Activated CD4-positive, alpha-beta T cell treated with anti-CD3 and anti-CD28 coated beads, Interleukin-2, amount 50 U/mL, for 4 hours (primary cell): ENCODE measurements at regions not wholly inside any gene's neighbourhood (a gene's known extent, or its start where the extent isn't known, plus 50 kb on each side); places are given as distances from the start of the nearest gene placed in this dataset.
"Not testable (repeated sequence)": the region's sequence is repeated elsewhere in the genome, so short reads cannot be mapped to it uniquely, and the experiment has no call there.

ENCODE experiments used
- DNase-seq, 2 experiments: peaks; one replicate each; pipeline ENCODE4 v3.0.0-alpha.2; 2020

- no peak for DNase-seq
These were observed 210.5 kb downstream of the CSNK1G3 start for GRCh38 chr5:123722451-123722850.

GRCh38 chr5:123721675-123722276 is 209.8 kb downstream of the CSNK1G3 start:
- DNase-seq, result no peak

GRCh38 chr5:123720955-123721354 is 209.0 kb downstream of the CSNK1G3 start:
- DNase-seq, result no peak

- no peak for DNase-seq
These were observed 208.4 kb downstream of the CSNK1G3 start for GRCh38 chr5:123720339-123720738.

GRCh38 chr5:123719004-123719403 is 207.0 kb downstream of the CSNK1G3 start:
- DNase-seq, result no peak

GRCh38 chr5:123718238-123718637 is 206.3 kb downstream of the CSNK1G3 start:
- no peak for DNase-seq

GRCh38 chr5:123717139-123717538 is 205.2 kb downstream of the CSNK1G3 start:
- DNase-seq, result no peak

GRCh38 chr5:123710031-123710430 is 198.1 kb downstream of the CSNK1G3 start:
- DNase-seq, result no peak

GRCh38 chr5:123709422-123709821 is 197.4 kb downstream of the CSNK1G3 start:
- DNase-seq, result no peak

GRCh38 chr5:123708074-123708806 is 196.3 kb downstream of the CSNK1G3 start:
- no peak for DNase-seq

GRCh38 chr5:123706531-123706930 is 194.6 kb downstream of the CSNK1G3 start:
- DNase-seq, result no peak

GRCh38 chr5:123705741-123706140 is 193.8 kb downstream of the CSNK1G3 start:
- DNase-seq, result no peak

- DNase-seq, result no peak
These were observed 189.7 kb downstream of the CSNK1G3 start for GRCh38 chr5:123701511-123702200.

- DNase-seq, result no peak
These were observed 188.8 kb downstream of the CSNK1G3 start for GRCh38 chr5:123700624-123701287.

GRCh38 chr5:123699571-123699970 is 187.6 kb downstream of the CSNK1G3 start:
- no peak for DNase-seq

- DNase-seq, result not testable (repeated sequence)
These were observed 187.0 kb downstream of the CSNK1G3 start for GRCh38 chr5:123698937-123699336.

- DNase-seq, result no peak
These were observed 185.0 kb downstream of the CSNK1G3 start for GRCh38 chr5:123696921-123697341.

GRCh38 chr5:123690821-123691220 is 178.8 kb downstream of the CSNK1G3 start:
- no peak for DNase-seq

- DNase-seq, result no peak
These were observed 169.1 kb downstream of the CSNK1G3 start for GRCh38 chr5:123681061-123681460.

GRCh38 chr5:123673107-123673506 is 161.1 kb downstream of the CSNK1G3 start:
- DNase-seq, result no peak

GRCh38 chr5:123671711-123672456 is 159.9 kb downstream of the CSNK1G3 start:
- no peak for DNase-seq

- peak; percentile 12 to 30 for DNase-seq
These were observed 159.1 kb downstream of the CSNK1G3 start for GRCh38 chr5:123671042-123671441.
